HCT116 (cell line): ENCODE measurements at regions not wholly inside any gene's neighbourhood (a gene's known extent, or its start where the extent isn't known, plus 50 kb on each side); places are given as distances from the start of the nearest gene placed in this dataset.

Experiments used
- ATAC-seq: fragments of 200-7000 bp; cut with Tn5 transposase; 2 replicates; pipeline ENCODE4 v1.9.1; 2020; ENCODE audit warnings: mild to moderate bottlenecking, moderate library complexity
- BruUV-seq: library from RNA; stranded (reverse); fragments of 400-500 nt; replicated peaks from 2 replicates; lab custom pipeline; 2021; lab: Mats Ljungman, UMichigan
- CTCF ChIA-PET: fragments of 300-600 bp; sonication (Branson Sonifier 250); formaldehyde crosslinking; loops from one replicate; lab custom pipeline; 2021; ENCODE audit warnings: antibody characterized with exemption; lab: Charles Lee
- POLR2A ChIA-PET: fragments of 300-600, 350-600 bp; sonication (Branson Sonifier 250); formaldehyde crosslinking; loops from one replicate; lab custom pipeline; 2021; ENCODE audit warnings: antibody characterized with exemption; lab: Charles Lee
- RAD21 ChIA-PET, 2 experiments: fragments of 300-600 bp; sonication (Branson Sonifier 250); formaldehyde crosslinking; loops; one replicate each; lab custom pipeline; 2023; ENCODE audit warnings: low total read pairs in 2 of 2; ENCODE audit not compliant: uncharacterized antibody in 2 of 2, unreplicated experiment in 2 of 2, low non-redundant PET in 1 of 2; lab: Charles Lee
- DNase-seq: peaks from one replicate; pipeline ENCODE4 v3.0.0-alpha.2; 2010; ENCODE audit warnings: low read depth, low spot score
- H2AFZ ChIP-seq: fragments of 200-600 bp; shearing (Covaris generic), sonication (generic); 2 replicates; pipeline ENCODE4 v1.6.1; 2017; ENCODE audit warnings: low read depth, mixed run types, mixed read lengths, antibody characterized with exemption, low read length; ENCODE audit not compliant: poor library complexity, severe bottlenecking
- H3K27ac ChIP-seq: 2 replicates; pipeline ENCODE4 v1.5.1; 2012; ENCODE audit warnings: low read depth, low read length
- H3K27me3 ChIP-seq: fragments of 200-600 bp; sonication (generic); 2 replicates; pipeline ENCODE4 v1.6.1; 2016; ENCODE audit warnings: mixed run types, low read length, mixed read lengths; ENCODE audit not compliant: insufficient read depth
- H3K36me3 ChIP-seq, 2 experiments: fragments of 200-500 bp in 1 of 2; fragments of 200-600 bp in 1 of 2; sonication (Bioruptor generic) in 1 of 2; sonication (generic) in 1 of 2; 2 replicates each; pipeline versions ENCODE4 v1.5.1 to v1.6.1; 2014 to 2016; ENCODE audit warnings: low read length in 2 of 2, inconsistent platforms in 1 of 2, mixed read lengths in 1 of 2, mixed run types in 1 of 2; ENCODE audit not compliant: insufficient read depth in 2 of 2, control insufficient read depth in 1 of 2
- H3K4me1 ChIP-seq, 2 experiments: fragments of 200-600 bp in 1 of 2; sonication (generic) in 1 of 2; 2 replicates each; pipeline versions ENCODE4 v1.5.1 to v1.6.1; 2012 to 2017; ENCODE audit warnings: low read length in 2 of 2, inconsistent platforms in 1 of 2, mild to moderate bottlenecking in 1 of 2, mixed read lengths in 1 of 2, mixed run types in 1 of 2, moderate library complexity in 1 of 2; ENCODE audit not compliant: insufficient read depth in 2 of 2, control insufficient read depth in 1 of 2
- H3K4me2 ChIP-seq: fragments of 200-600 bp; sonication (generic); 2 replicates; pipeline ENCODE4 v1.6.1; 2017; ENCODE audit warnings: mixed run types, low read length, mixed read lengths
- H3K4me3 ChIP-seq, 2 experiments: fragments of 200-600 bp in 1 of 2; sonication (generic) in 1 of 2; replicated peaks in 1 of 2; 2 replicates each; pipeline ENCODE4 v1.5.1; 2011 to 2016; ENCODE audit warnings: low read length in 2 of 2, control low read depth in 1 of 2, low read depth in 1 of 2, mild to moderate bottlenecking in 1 of 2, mixed read lengths in 1 of 2, mixed run types in 1 of 2
- H3K79me2 ChIP-seq: fragments of 200-600 bp; sonication (generic); 2 replicates; pipeline ENCODE4 v1.6.1; 2017; ENCODE audit warnings: mild to moderate bottlenecking, mixed run types, low read length, moderate library complexity, mixed read lengths; ENCODE audit not compliant: insufficient read depth
- H3K9ac ChIP-seq: fragments of 200-600 bp; sonication (generic); 2 replicates; pipeline ENCODE4 v1.6.1; 2016; ENCODE audit warnings: low read length, mixed read lengths
- H3K9me2 ChIP-seq: fragments of 200-600 bp; sonication (generic), shearing (Covaris generic); 2 replicates; pipeline ENCODE4 v1.6.1; 2017; ENCODE audit warnings: mixed run types, mild to moderate bottlenecking, moderate library complexity; ENCODE audit not compliant: insufficient read depth
- H3K9me3 ChIP-seq, 2 experiments: fragments of 200-500 bp in 1 of 2; fragments of 200-600 bp in 1 of 2; sonication (Bioruptor generic) in 1 of 2; sonication (generic) in 1 of 2; 2 replicates each; pipeline ENCODE4 v1.6.1; 2014 to 2017; ENCODE audit warnings: low read length in 2 of 2, mixed read lengths in 2 of 2, inconsistent platforms in 1 of 2, low read depth in 1 of 2, mild to moderate bottlenecking in 1 of 2, mixed run types in 1 of 2, moderate library complexity in 1 of 2; ENCODE audit not compliant: control insufficient read depth in 1 of 2, insufficient read depth in 1 of 2
- H4K20me1 ChIP-seq: fragments of 200-600 bp; sonication (generic), shearing (Covaris generic); 2 replicates; pipeline ENCODE4 v1.6.1; 2017; ENCODE audit warnings: mixed run types, mild to moderate bottlenecking, moderate library complexity; ENCODE audit not compliant: insufficient read depth
- ATF3 ChIP-seq: IDR thresholded peaks from 2 replicates; pipeline ENCODE4 v1.6.1; 2012
- CEBPB ChIP-seq: IDR thresholded peaks from 2 replicates; pipeline ENCODE4 v1.6.1; 2012; ENCODE audit warnings: low read depth
- EGR1 ChIP-seq: IDR thresholded peaks from 2 replicates; pipeline ENCODE4 v1.6.1; 2012; ENCODE audit warnings: low read depth
- ELF1 ChIP-seq: IDR thresholded peaks from 2 replicates; pipeline ENCODE4 v1.6.1; 2012; ENCODE audit warnings: low read depth, borderline replicate concordance
- EZH2 ChIP-seq: fragments of 200-600 bp; sonication (generic); IDR thresholded peaks from 2 replicates; pipeline ENCODE4 v1.6.1; 2017; ENCODE audit warnings: antibody characterized with exemption, mixed run types
- FOSL1 ChIP-seq: IDR thresholded peaks from 2 replicates; pipeline ENCODE4 v1.6.1; 2012; ENCODE audit warnings: low read depth
- POLR2A ChIP-seq: IDR thresholded peaks from 2 replicates; pipeline ENCODE4 v1.7.0; 2011; ENCODE audit warnings: borderline replicate concordance; ENCODE audit not compliant: insufficient read depth, insufficient read length; ENCODE audit errors: extremely low read depth
- POLR2AphosphoS5 ChIP-seq: IDR thresholded peaks from 2 replicates; pipeline ENCODE4 v1.6.1; 2011; ENCODE audit warnings: mild to moderate bottlenecking, low read depth, low read length, moderate library complexity
- RAD21 ChIP-seq: IDR thresholded peaks from 2 replicates; pipeline ENCODE4 v1.6.1; 2012; ENCODE audit warnings: low read depth, mild to moderate bottlenecking
- SP1 ChIP-seq: IDR thresholded peaks from 2 replicates; pipeline ENCODE4 v1.6.1; 2012; ENCODE audit warnings: low read depth
- YY1 ChIP-seq: IDR thresholded peaks from 2 replicates; pipeline ENCODE4 v1.6.1; 2011; ENCODE audit warnings: low read length, low read depth, moderate library complexity, mild to moderate bottlenecking; ENCODE audit not compliant: insufficient replicate concordance; ENCODE audit errors: extremely low read depth
- ZFX ChIP-seq: fragments of 450-650 bp; IDR thresholded peaks from 2 replicates; pipeline ENCODE4 v1.6.1; 2017
- intact Hi-C: fragments of 100-400 bp; cut with micrococcal nuclease; formaldehyde crosslinking; loops from 2 replicates; pipeline ENCODE4 v1.10.0; 2022
- TF ChIP-seq, protein P1 (sequence below): IDR thresholded peaks from 2 replicates; pipeline ENCODE4 v1.6.1; 2012; ENCODE audit warnings: low read depth

GRCh38 chr14:53655080-53655785, 301.4 kb downstream of the BMP4 start:
- Histone ChIP-seq H3K9ac (no peak overlapping the region), H3K79me2 (no peaks in the 10 kb centered on the region), H3K27ac (no peak overlapping the region), H3K4me3 (no peak overlapping the region), H4K20me1 (no peaks in the 10 kb centered on the region), H2AFZ (no peak overlapping the region), H3K9me2 (no peaks in the 10 kb centered on the region), H3K36me3 (no peaks in the 10 kb centered on the region), H3K9me3 (no peaks in the 10 kb centered on the region), H3K4me2 (no peak overlapping the region), H3K4me1 (no peaks in the 10 kb centered on the region), H3K27me3 (no peaks in the 10 kb centered on the region)
- ATAC-seq (no peak), DNase-seq (no peak)
- TF ChIP-seq ATF3: no peak
- TF ChIP-seq YY1: no peak
- TF ChIP-seq ZFX: no peak
- no peak for TF ChIP-seq POLR2AphosphoS5
- no peak for TF ChIP-seq POLR2A
- TF ChIP-seq ELF1: no peak
- no peak for TF ChIP-seq CEBPB
- no peak for TF ChIP-seq FOSL1
- no peak for TF ChIP-seq RAD21
- no peak for TF ChIP-seq EGR1
- TF ChIP-seq SP1: no peak
- TF ChIP-seq, protein P1, sequence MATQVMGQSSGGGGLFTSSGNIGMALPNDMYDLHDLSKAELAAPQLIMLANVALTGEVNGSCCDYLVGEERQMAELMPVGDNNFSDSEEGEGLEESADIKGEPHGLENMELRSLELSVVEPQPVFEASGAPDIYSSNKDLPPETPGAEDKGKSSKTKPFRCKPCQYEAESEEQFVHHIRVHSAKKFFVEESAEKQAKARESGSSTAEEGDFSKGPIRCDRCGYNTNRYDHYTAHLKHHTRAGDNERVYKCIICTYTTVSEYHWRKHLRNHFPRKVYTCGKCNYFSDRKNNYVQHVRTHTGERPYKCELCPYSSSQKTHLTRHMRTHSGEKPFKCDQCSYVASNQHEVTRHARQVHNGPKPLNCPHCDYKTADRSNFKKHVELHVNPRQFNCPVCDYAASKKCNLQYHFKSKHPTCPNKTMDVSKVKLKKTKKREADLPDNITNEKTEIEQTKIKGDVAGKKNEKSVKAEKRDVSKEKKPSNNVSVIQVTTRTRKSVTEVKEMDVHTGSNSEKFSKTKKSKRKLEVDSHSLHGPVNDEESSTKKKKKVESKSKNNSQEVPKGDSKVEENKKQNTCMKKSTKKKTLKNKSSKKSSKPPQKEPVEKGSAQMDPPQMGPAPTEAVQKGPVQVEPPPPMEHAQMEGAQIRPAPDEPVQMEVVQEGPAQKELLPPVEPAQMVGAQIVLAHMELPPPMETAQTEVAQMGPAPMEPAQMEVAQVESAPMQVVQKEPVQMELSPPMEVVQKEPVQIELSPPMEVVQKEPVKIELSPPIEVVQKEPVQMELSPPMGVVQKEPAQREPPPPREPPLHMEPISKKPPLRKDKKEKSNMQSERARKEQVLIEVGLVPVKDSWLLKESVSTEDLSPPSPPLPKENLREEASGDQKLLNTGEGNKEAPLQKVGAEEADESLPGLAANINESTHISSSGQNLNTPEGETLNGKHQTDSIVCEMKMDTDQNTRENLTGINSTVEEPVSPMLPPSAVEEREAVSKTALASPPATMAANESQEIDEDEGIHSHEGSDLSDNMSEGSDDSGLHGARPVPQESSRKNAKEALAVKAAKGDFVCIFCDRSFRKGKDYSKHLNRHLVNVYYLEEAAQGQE: no peak
- no peak for TF ChIP-seq EZH2
- RAD21 ChIA-PET: no interaction called here
- no TSS peak for BruUV-seq
- intact Hi-C loops: no loop called here
- POLR2A ChIA-PET: no interaction called here
- CTCF ChIA-PET: no interaction called here
